Endodermal cell (in vitro differentiated cells): ENCODE measurements at regions not wholly inside any gene's neighbourhood (a gene's known extent, or its start where the extent isn't known, plus 50 kb on each side); places are given as distances from the start of the nearest gene placed in this dataset.
"Not testable (repeated sequence)": the region's sequence is repeated elsewhere in the genome, so short reads cannot be mapped to it uniquely, and the experiment has no call there.

Source experiments
- DNase-seq: peaks from one replicate; pipeline ENCODE4 v3.0.0-alpha.2; 2017
- H3K27ac ChIP-seq: 2 replicates; pipeline ENCODE4 v1.5.1; 2013; ENCODE audit warnings: mild to moderate bottlenecking, low read depth, low read length, moderate library complexity
- H3K27me3 ChIP-seq: 2 replicates; pipeline ENCODE4 v1.6.1; 2013; ENCODE audit warnings: mild to moderate bottlenecking, low read length, moderate library complexity; ENCODE audit not compliant: insufficient read depth, control insufficient read depth, poor library complexity, severe bottlenecking
- H3K36me3 ChIP-seq: 2 replicates; pipeline ENCODE4 v1.7.0; 2013; ENCODE audit warnings: mild to moderate bottlenecking, low read length, moderate library complexity; ENCODE audit not compliant: control insufficient read depth, insufficient read depth
- H3K4me1 ChIP-seq: one replicate; pipeline ENCODE4 v1.7.0; 2013; ENCODE audit warnings: low read length; ENCODE audit not compliant: control insufficient read depth, insufficient read depth
- H3K4me3 ChIP-seq: 2 replicates; pipeline ENCODE4 v1.5.1; 2013; ENCODE audit warnings: mild to moderate bottlenecking, low read length, moderate library complexity
- H3K9ac ChIP-seq: 2 replicates; pipeline ENCODE4 v1.6.1; 2013; ENCODE audit warnings: mild to moderate bottlenecking, low read length, moderate library complexity; ENCODE audit not compliant: poor library complexity, severe bottlenecking; ENCODE audit errors: extremely low read depth
- H3K9me3 ChIP-seq: 2 replicates; pipeline ENCODE4 v1.6.1; 2013; ENCODE audit warnings: mild to moderate bottlenecking, low read length, moderate library complexity; ENCODE audit not compliant: control insufficient read depth
- H3K27ac Mint-ChIP-seq: 2 replicates; pipeline ENCODE4 v1.8.0; 2020; ENCODE audit warnings: mixed read lengths
- H3K27me3 Mint-ChIP-seq: 2 replicates; pipeline ENCODE4 v1.8.0; 2021; ENCODE audit warnings: mild to moderate bottlenecking, mixed read lengths; ENCODE audit not compliant: insufficient read depth
- H3K36me3 Mint-ChIP-seq: 2 replicates; pipeline ENCODE4 v1.8.0; 2020; ENCODE audit warnings: low read depth, mixed read lengths
- H3K4me1 Mint-ChIP-seq: 2 replicates; pipeline ENCODE4 v1.8.0; 2020; ENCODE audit warnings: mixed read lengths
- H3K4me3 Mint-ChIP-seq: 2 replicates; pipeline ENCODE4 v1.8.0; 2020; ENCODE audit warnings: mild to moderate bottlenecking, moderate library complexity, mixed read lengths
- H3K9me3 Mint-ChIP-seq: 2 replicates; pipeline ENCODE4 v1.8.0; 2020; ENCODE audit warnings: mild to moderate bottlenecking, mixed read lengths
- WGBS, 2 experiments: methylation state at CpG; one replicate each; pipeline versions ENCODE4 v1.1.5 to v1.1.7; 2013; ENCODE audit warnings: missing lambda C conversion rate in 2 of 2, mixed read lengths in 1 of 2; ENCODE audit not compliant: insufficient coverage in 1 of 2, insufficient read length in 1 of 2; 5-methylcytosine and 5-hydroxymethylcytosine counted together
- TF ChIP-seq, protein P1 (sequence below): fragments of 200-600 bp; sonication (generic); conservative IDR thresholded peaks from 2 replicates; pipeline ENCODE4 v1.5.0; 2021; ENCODE audit warnings: antibody characterized with exemption, mild to moderate bottlenecking

GRCh38 chr7:57821438-57822382 lies 371.7 kb downstream of the ZNF716 start:
- Mint-ChIP-seq H3K36me3 (peaks cover 5% of the 10 kb centered on the region), H3K4me1 (no peaks in the 10 kb centered on the region), H3K27ac (no peak overlapping the region), H3K4me3 (no peak overlapping the region), H3K27me3 (no peaks in the 10 kb centered on the region), H3K9me3 (peaks cover 95% of the 10 kb centered on the region)
- H3K9ac ChIP-seq, result no peak overlapping the region
- H3K9me3 ChIP-seq, result peaks cover 37% of the 10 kb centered on the region
- no peak overlapping the region for H3K4me3 ChIP-seq
- no peak overlapping the region for H3K27ac ChIP-seq
- H3K27me3 ChIP-seq, result no peaks in the 10 kb centered on the region
- DNase-seq, result no peak
- WGBS, 2 experiments, result 90% methylated on average over 29 to 57 of the region's 57 CpGs
- H3K4me1 ChIP-seq, result no peaks in the 10 kb centered on the region
- TF ChIP-seq, protein P1, sequence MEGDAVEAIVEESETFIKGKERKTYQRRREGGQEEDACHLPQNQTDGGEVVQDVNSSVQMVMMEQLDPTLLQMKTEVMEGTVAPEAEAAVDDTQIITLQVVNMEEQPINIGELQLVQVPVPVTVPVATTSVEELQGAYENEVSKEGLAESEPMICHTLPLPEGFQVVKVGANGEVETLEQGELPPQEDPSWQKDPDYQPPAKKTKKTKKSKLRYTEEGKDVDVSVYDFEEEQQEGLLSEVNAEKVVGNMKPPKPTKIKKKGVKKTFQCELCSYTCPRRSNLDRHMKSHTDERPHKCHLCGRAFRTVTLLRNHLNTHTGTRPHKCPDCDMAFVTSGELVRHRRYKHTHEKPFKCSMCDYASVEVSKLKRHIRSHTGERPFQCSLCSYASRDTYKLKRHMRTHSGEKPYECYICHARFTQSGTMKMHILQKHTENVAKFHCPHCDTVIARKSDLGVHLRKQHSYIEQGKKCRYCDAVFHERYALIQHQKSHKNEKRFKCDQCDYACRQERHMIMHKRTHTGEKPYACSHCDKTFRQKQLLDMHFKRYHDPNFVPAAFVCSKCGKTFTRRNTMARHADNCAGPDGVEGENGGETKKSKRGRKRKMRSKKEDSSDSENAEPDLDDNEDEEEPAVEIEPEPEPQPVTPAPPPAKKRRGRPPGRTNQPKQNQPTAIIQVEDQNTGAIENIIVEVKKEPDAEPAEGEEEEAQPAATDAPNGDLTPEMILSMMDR, result no peak
- no peaks in the 10 kb centered on the region for H3K36me3 ChIP-seq

DNA sequence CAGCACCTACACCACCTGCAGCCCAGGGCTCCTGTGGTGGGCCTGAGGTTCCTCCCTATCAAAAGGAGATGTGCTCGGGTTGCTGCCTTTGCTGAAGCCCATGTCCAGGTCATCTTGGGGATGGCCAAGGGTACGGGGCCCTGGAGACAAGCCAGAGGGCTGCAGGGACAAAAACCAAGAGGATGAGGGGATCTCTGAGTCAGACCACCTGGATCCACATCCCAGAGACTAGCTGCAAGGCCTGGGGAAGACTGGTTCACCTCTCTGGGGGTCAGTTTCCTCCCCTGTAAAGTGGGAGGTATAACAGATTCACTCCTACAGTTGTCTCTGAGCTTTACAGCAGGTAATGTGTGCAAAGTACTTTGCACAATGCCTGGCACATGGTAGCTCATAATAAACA lies 376.6 kb downstream of the ZNF716 start:
- H3K27ac ChIP-seq, H3K4me1 Mint-ChIP-seq, H3K4me1 ChIP-seq, H3K36me3 Mint-ChIP-seq, H3K27me3 ChIP-seq, H3K9ac ChIP-seq, H3K4me3 Mint-ChIP-seq, H3K36me3 ChIP-seq, H3K4me3 ChIP-seq, DNase-seq, H3K27me3 Mint-ChIP-seq, H3K27ac Mint-ChIP-seq: not testable (repeated sequence)
- 62% methylated on average over 2 of the region's 2 CpGs; no CpG with 5 or more reads in 1 of the 2 experiments for WGBS, 2 experiments
- H3K9me3 ChIP-seq, result peaks cover 14% of the 10 kb centered on the region
- peaks cover 51% of the 10 kb centered on the region for H3K9me3 Mint-ChIP-seq

DNA sequence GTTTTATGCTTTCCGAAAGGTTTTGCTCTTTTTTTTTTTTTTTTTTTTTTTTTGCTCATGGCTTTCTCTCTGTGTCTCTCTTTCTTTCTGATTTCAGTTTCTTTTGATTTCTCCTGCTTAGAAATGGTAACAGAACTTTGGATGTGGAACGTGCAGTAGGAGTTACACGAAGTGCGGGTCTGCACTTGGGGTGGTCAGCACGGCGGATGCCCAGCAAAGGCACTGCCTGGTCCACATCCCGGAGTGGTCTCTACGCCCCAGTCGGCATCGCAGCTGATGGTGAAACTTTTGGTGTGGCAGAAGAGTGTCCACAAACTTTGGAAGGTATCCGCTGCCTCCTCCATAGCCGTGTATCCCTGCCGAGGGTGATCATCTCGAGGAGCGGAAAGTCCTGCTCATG lies 385.2 kb downstream of the ZNF716 start:
- DNase-seq, H3K9me3 Mint-ChIP-seq, H3K36me3 Mint-ChIP-seq, H3K4me3 ChIP-seq, H3K9me3 ChIP-seq, H3K27me3 ChIP-seq, H3K27ac Mint-ChIP-seq, H3K4me1 Mint-ChIP-seq, H3K9ac ChIP-seq, H3K4me3 Mint-ChIP-seq, H3K36me3 ChIP-seq, H3K27ac ChIP-seq, H3K27me3 Mint-ChIP-seq, H3K4me1 ChIP-seq: not testable (repeated sequence)
- WGBS, 2 experiments, result 89% methylated on average over 7 of the region's 15 CpGs; no CpG with 5 or more reads in 1 of the 2 experiments

GRCh38 chr7:57839152-57839551 lies 389.2 kb downstream of the ZNF716 start:
- not testable (repeated sequence) for H3K9me3 Mint-ChIP-seq, H3K27me3 ChIP-seq, H3K4me3 ChIP-seq, H3K4me1 Mint-ChIP-seq, H3K4me1 ChIP-seq, H3K27ac Mint-ChIP-seq, H3K36me3 Mint-ChIP-seq, H3K27me3 Mint-ChIP-seq, H3K4me3 Mint-ChIP-seq, DNase-seq, H3K9ac ChIP-seq, H3K9me3 ChIP-seq, H3K27ac ChIP-seq, H3K36me3 ChIP-seq
- 75% methylated on average over 3 of the region's 4 CpGs; no CpG with 5 or more reads in 1 of the 2 experiments for WGBS, 2 experiments
